DOHH2 (cell line): ENCODE measurements at regions not wholly inside any gene's neighbourhood (a gene's known extent, or its start where the extent isn't known, plus 50 kb on each side); places are given as distances from the start of the nearest gene placed in this dataset.

Source experiments
- EZH2phosphoT487 ChIP-seq: fragments of 200-600 bp; sonication (generic); IDR thresholded peaks from 2 replicates; pipeline ENCODE4 v1.6.1; 2017; ENCODE audit warnings: borderline replicate concordance, mild to moderate bottlenecking, antibody characterized with exemption, low read length, moderate library complexity, mixed read lengths
- TF ChIP-seq, protein P1 (sequence below): fragments of 200-600 bp; sonication (generic); IDR thresholded peaks from one replicate; pipeline ENCODE4 v1.5.1; 2014; ENCODE audit warnings: antibody characterized with exemption, mild to moderate bottlenecking, low read depth, low read length; ENCODE audit not compliant: poor library complexity, severe bottlenecking

DNA sequence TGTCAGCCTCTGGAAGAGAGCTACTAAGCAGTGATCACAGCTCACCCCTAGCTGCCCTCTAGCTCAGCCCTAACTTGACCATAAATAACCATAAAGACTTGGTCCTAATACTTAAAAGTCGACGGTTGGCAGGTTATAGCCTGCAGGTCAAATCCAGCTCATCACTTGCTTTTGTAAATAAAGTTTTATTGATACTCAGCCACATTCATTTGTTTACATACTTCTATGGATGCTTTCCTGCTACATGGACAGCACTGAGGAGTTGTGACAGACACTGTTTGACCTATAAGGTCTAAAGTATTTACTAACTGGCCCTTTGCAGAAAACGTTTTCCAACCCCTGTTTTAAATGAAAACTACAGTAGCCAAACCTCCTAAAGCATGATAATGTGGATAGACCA, 151.6 kb upstream of the ASIC2 start:
- TF ChIP-seq, protein P1, sequence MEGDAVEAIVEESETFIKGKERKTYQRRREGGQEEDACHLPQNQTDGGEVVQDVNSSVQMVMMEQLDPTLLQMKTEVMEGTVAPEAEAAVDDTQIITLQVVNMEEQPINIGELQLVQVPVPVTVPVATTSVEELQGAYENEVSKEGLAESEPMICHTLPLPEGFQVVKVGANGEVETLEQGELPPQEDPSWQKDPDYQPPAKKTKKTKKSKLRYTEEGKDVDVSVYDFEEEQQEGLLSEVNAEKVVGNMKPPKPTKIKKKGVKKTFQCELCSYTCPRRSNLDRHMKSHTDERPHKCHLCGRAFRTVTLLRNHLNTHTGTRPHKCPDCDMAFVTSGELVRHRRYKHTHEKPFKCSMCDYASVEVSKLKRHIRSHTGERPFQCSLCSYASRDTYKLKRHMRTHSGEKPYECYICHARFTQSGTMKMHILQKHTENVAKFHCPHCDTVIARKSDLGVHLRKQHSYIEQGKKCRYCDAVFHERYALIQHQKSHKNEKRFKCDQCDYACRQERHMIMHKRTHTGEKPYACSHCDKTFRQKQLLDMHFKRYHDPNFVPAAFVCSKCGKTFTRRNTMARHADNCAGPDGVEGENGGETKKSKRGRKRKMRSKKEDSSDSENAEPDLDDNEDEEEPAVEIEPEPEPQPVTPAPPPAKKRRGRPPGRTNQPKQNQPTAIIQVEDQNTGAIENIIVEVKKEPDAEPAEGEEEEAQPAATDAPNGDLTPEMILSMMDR, result no peak
- TF ChIP-seq EZH2phosphoT487, result no peak
